ENCODE measurements at regions not wholly inside any gene's neighbourhood (a gene's known extent, or its start where the extent isn't known, plus 50 kb on each side); places are given as distances from the start of the nearest gene placed in this dataset.

- TF ChIP-seq POLR2A (IDR thresholded peaks at IDR 0.05) (no peak), CTCF (IDR thresholded peaks at IDR 0.05) (no peak)
Observed at GRCh38 chr16:18037051-18037450, 299.5 kb downstream of the NPIPA8 start.
